ENCODE measurements at regions not wholly inside any gene's neighbourhood (a gene's known extent, or its start where the extent isn't known, plus 50 kb on each side); places are given as distances from the start of the nearest gene placed in this dataset.

- no peak for TF ChIP-seq FOXA1 (IDR thresholded peaks at IDR 0.05)
- no peak for TF ChIP-seq CTCF (IDR thresholded peaks at IDR 0.05; ENCODE audit: low read depth, low read length, missing input control)
- TF ChIP-seq JUND (IDR thresholded peaks at IDR 0.05) = no peak
- TF ChIP-seq REST (IDR thresholded peaks at IDR 0.05) = no peak
- TF ChIP-seq EGR1 (IDR thresholded peaks at IDR 0.05; ENCODE audit: low read depth in 2 of 2) = no peak
- TF ChIP-seq SP1 (IDR thresholded peaks at IDR 0.05) = no peak
- no peak for TF ChIP-seq GABPA (IDR thresholded peaks at IDR 0.05 in 1 of 2, conservative IDR thresholded peaks at IDR 0.05 in 1 of 2)
- no peak for TF ChIP-seq MAX (IDR thresholded peaks at IDR 0.05)
These were observed 77.3 kb upstream of the AKR1E2 start for GRCh38 chr10:4748491-4749270.

All from liver (tissue), 3 donors.